Left lung (tissue), 4 donors: ENCODE measurements at regions not wholly inside any gene's neighbourhood (a gene's known extent, or its start where the extent isn't known, plus 50 kb on each side); places are given as distances from the start of the nearest gene placed in this dataset.
A peak's percentile ranks its signal among the peaks of the same experiment; 100 is the strongest.

ENCODE experiments used
- ATAC-seq: fragments of 200-7000 bp; cut with Tn5 transposase; one replicate; pipeline ENCODE4 v1.9.1; 2020; ENCODE audit warnings: moderate library complexity
- DNase-seq, 4 donors: peaks; one replicate each; pipeline ENCODE4 v3.0.0-alpha.2; 2013 to 2020
- H3K27ac ChIP-seq, 2 donors: fragments of 200-600 bp; sonication (generic) in 1 of 2; one replicate each; pipeline versions ENCODE4 v1.5.0 to v1.8.0; 2020 to 2021
- H3K27me3 ChIP-seq, 2 donors: fragments of 200-600 bp; sonication (generic) in 1 of 2; one replicate each; pipeline versions ENCODE4 v1.5.0 to v1.8.0; 2020 to 2021
- H3K36me3 ChIP-seq, 2 donors: fragments of 200-600 bp; sonication (generic) in 1 of 2; one replicate each; pipeline versions ENCODE4 v1.5.0 to v1.8.0; 2020 to 2021
- H3K4me1 ChIP-seq, 2 donors: fragments of 200-600 bp; one replicate each; pipeline ENCODE4 v1.8.0; 2021
- H3K4me3 ChIP-seq, 2 donors: fragments of 200-600 bp; sonication (generic) in 1 of 2; one replicate each; pipeline versions ENCODE4 v1.5.0 to v1.8.0; 2020 to 2021; ENCODE audit warnings: mild to moderate bottlenecking in 1 of 2
- H3K9me3 ChIP-seq, 2 donors: fragments of 200-600 bp; sonication (generic) in 1 of 2; one replicate each; pipeline versions ENCODE4 v1.5.0 to v1.8.0; 2020 to 2021
- CTCF ChIP-seq, 2 donors: fragments of 200-600 bp; sonication (generic) in 1 of 2; IDR thresholded peaks; one replicate each; pipeline versions ENCODE4 v1.5.0 to v1.8.0; 2021; ENCODE audit warnings: antibody characterized with exemption in 2 of 2
- intact Hi-C, 2 donors: fragments of 100-400 bp; cut with DNase I; formaldehyde crosslinking; loops; one replicate each; pipeline versions ENCODE4 v1.11.2 to v1.14.2; 2022
- donor health status: DM: no; HTN: yes; CAD: no.
- donor health status: DM: no; HTN: no; CAD: no.

- Histone ChIP-seq H3K27me3 (no peaks in the 10 kb centered on the region), H3K9me3 (no peaks in the 10 kb centered on the region), H3K4me1 (peaks cover 0 to 31% of the 10 kb centered on the region in 2 donors), H3K4me3 (no peak overlapping the region), H3K36me3 (no peaks in the 10 kb centered on the region), H3K27ac (peak overlapping the region in 1 of 2 donors; percentile 94)
- DNase-seq (no peak), ATAC-seq (no peak)
- intact Hi-C loops: no loop called here
- no peak for TF ChIP-seq CTCF (IDR thresholded peaks at IDR 0.05)
Observed at GRCh38 chr10:30782537-30783461, 153.2 kb upstream of the LYZL2 start.

GRCh38 chr10:30782157-30782536 lies 152.6 kb upstream of the LYZL2 start:
- H3K9me3 ChIP-seq: no peaks in the 10 kb centered on the region
- peaks cover 0 to 31% of the 10 kb centered on the region in 2 donors for H3K4me1 ChIP-seq
- ATAC-seq (no peak), DNase-seq (no peak)
- H3K36me3 ChIP-seq: no peaks in the 10 kb centered on the region
- TF ChIP-seq CTCF (IDR thresholded peaks at IDR 0.05): no peak
- H3K27ac ChIP-seq: no peak overlapping the region
- no peak overlapping the region for H3K4me3 ChIP-seq
- intact Hi-C loops: no loop called here
- H3K27me3 ChIP-seq: no peaks in the 10 kb centered on the region

GRCh38 chr10:30781670-30782121 lies 152.1 kb upstream of the LYZL2 start:
- H3K36me3 ChIP-seq: no peaks in the 10 kb centered on the region
- peaks cover 0 to 31% of the 10 kb centered on the region in 2 donors for H3K4me1 ChIP-seq
- no peak for TF ChIP-seq CTCF (IDR thresholded peaks at IDR 0.05)
- DNase-seq (no peak), ATAC-seq (no peak)
- no peaks in the 10 kb centered on the region for H3K27me3 ChIP-seq
- no peak overlapping the region for H3K4me3 ChIP-seq
- intact Hi-C loops: no loop called here
- no peak overlapping the region for H3K27ac ChIP-seq
- no peaks in the 10 kb centered on the region for H3K9me3 ChIP-seq

GRCh38 chr10:30778769-30779168 lies 149.2 kb upstream of the LYZL2 start:
- Histone ChIP-seq H3K9me3 (no peaks in the 10 kb centered on the region), H3K4me1 (peaks cover 0 to 13% of the 10 kb centered on the region in 2 donors), H3K4me3 (no peak overlapping the region), H3K27ac (no peak overlapping the region), H3K36me3 (no peaks in the 10 kb centered on the region), H3K27me3 (no peaks in the 10 kb centered on the region)
- intact Hi-C loops: no loop called here
- no peak for TF ChIP-seq CTCF (IDR thresholded peaks at IDR 0.05)
- ATAC-seq: no peak
- DNase-seq: no peak

GRCh38 chr10:30775779-30776591 lies 146.4 kb upstream of the LYZL2 start:
- peak; percentile 32 for ATAC-seq
- TF ChIP-seq CTCF (IDR thresholded peaks at IDR 0.05): no peak
- peaks cover 0 to 13% of the 10 kb centered on the region in 2 donors for H3K9me3 ChIP-seq
- H3K27me3 ChIP-seq: no peaks in the 10 kb centered on the region
- H3K4me1 ChIP-seq: no peaks in the 10 kb centered on the region
- intact Hi-C loops: no loop called here
- no peak overlapping the region for H3K27ac ChIP-seq
- DNase-seq: no peak
- H3K36me3 ChIP-seq: no peaks in the 10 kb centered on the region
- no peak overlapping the region for H3K4me3 ChIP-seq
